ENCODE measurements at regions not wholly inside any gene's neighbourhood (a gene's known extent, or its start where the extent isn't known, plus 50 kb on each side); places are given as distances from the start of the nearest gene placed in this dataset.

DNA sequence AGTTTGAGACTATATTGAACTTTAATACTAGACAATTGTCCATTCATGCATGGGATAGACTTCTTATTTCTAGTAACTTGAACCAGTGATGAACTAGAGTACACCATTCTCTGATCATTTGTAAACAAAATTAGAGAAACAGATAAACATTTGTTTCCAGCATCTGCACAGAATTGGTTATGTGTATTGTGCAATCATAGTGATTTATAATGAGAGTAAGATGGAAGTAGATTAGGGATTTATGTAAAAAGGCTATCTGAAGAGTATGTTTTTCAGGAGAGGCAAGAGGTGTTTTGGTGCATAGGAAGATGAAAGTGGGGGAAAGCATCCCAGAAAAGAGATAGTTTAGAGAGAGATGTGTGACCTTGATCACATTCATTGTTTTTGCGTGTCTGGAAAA is 695.0 kb downstream of the SQOR start:
- Histone ChIP-seq H3K9ac (ENCODE audit: low read length) (no peak overlapping the region), H3K36me3 (replicated peaks; ENCODE audit: insufficient read depth, low read length) (no peaks in the 10 kb centered on the region), H2AFZ (ENCODE audit: low read length) (no peak overlapping the region), H3K4me2 (ENCODE audit: low read depth, low read length) (no peak overlapping the region), H3K27me3 (replicated peaks; ENCODE audit: insufficient read depth, low read length) (no peaks in the 10 kb centered on the region), H3K4me3 (ENCODE audit: low read length) (no peak overlapping the region), H3K27ac (ENCODE audit: low read length) (no peak overlapping the region), H3K79me2 (ENCODE audit: low read length) (no peaks in the 10 kb centered on the region), H3K9me2 (replicated peaks; ENCODE audit: insufficient read depth, low read length) (no peaks in the 10 kb centered on the region), H3F3A (ENCODE audit: insufficient read depth, low read length) (no peaks in the 10 kb centered on the region), H3K4me1 (ENCODE audit: low read length) (no peaks in the 10 kb centered on the region), H3K9me3 (replicated peaks; ENCODE audit: insufficient read depth, low read length) (no peaks in the 10 kb centered on the region), H4K20me1 (ENCODE audit: insufficient read depth, low read length) (no peaks in the 10 kb centered on the region)
- TF ChIP-seq EZH2phosphoT487 (IDR thresholded peaks at IDR 0.05; ENCODE audit: low read length) (no peak), EZH2 (optimal IDR thresholded peaks at IDR 0.05; ENCODE audit: low read depth, low read length) (no peak)
- TF ChIP-seq, protein P1, sequence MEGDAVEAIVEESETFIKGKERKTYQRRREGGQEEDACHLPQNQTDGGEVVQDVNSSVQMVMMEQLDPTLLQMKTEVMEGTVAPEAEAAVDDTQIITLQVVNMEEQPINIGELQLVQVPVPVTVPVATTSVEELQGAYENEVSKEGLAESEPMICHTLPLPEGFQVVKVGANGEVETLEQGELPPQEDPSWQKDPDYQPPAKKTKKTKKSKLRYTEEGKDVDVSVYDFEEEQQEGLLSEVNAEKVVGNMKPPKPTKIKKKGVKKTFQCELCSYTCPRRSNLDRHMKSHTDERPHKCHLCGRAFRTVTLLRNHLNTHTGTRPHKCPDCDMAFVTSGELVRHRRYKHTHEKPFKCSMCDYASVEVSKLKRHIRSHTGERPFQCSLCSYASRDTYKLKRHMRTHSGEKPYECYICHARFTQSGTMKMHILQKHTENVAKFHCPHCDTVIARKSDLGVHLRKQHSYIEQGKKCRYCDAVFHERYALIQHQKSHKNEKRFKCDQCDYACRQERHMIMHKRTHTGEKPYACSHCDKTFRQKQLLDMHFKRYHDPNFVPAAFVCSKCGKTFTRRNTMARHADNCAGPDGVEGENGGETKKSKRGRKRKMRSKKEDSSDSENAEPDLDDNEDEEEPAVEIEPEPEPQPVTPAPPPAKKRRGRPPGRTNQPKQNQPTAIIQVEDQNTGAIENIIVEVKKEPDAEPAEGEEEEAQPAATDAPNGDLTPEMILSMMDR (IDR thresholded peaks at IDR 0.05; ENCODE audit: low read length): no peak
- no peak for DNase-seq

DNA sequence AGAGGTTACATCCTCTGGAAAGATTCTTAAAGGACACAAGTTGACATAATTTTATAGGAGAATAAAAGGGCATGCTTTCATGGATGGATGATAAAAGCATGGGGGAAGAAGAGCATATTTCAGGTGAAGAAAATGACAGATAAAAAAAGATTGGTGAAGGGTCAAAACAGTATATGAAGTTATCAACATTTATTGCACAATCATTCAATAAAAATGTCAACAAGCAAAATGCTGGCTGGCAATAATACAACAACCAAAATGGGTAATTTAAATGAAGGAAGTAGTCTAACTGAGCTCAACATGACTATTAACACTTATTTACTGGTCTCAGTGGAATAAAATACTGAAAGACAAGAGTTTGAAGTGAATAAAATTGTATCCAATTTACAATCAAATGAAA is 696.7 kb downstream of the SQOR start:
- no peak overlapping the region for H3K4me3 ChIP-seq (ENCODE audit: low read length)
- no peaks in the 10 kb centered on the region for H3K36me3 ChIP-seq (replicated peaks; ENCODE audit: insufficient read depth, low read length)
- no peaks in the 10 kb centered on the region for H4K20me1 ChIP-seq (ENCODE audit: insufficient read depth, low read length)
- H3K27me3 ChIP-seq (replicated peaks; ENCODE audit: insufficient read depth, low read length): no peaks in the 10 kb centered on the region
- no peak for DNase-seq
- no peaks in the 10 kb centered on the region for H3K9me2 ChIP-seq (replicated peaks; ENCODE audit: insufficient read depth, low read length)
- H3K9me3 ChIP-seq (replicated peaks; ENCODE audit: insufficient read depth, low read length): no peaks in the 10 kb centered on the region
- H3K27ac ChIP-seq (ENCODE audit: low read length): no peak overlapping the region
- H3K79me2 ChIP-seq (ENCODE audit: low read length): no peaks in the 10 kb centered on the region
- TF ChIP-seq, protein P1 (IDR thresholded peaks at IDR 0.05; ENCODE audit: low read length): no peak
- TF ChIP-seq EZH2 (optimal IDR thresholded peaks at IDR 0.05; ENCODE audit: low read depth, low read length) (no peak), EZH2phosphoT487 (IDR thresholded peaks at IDR 0.05; ENCODE audit: low read length) (no peak)
- H3K9ac ChIP-seq (ENCODE audit: low read length): no peak overlapping the region
- H3F3A ChIP-seq (ENCODE audit: insufficient read depth, low read length): no peaks in the 10 kb centered on the region
- no peak overlapping the region for H3K4me2 ChIP-seq (ENCODE audit: low read depth, low read length)
- H2AFZ ChIP-seq (ENCODE audit: low read length): no peak overlapping the region
- no peaks in the 10 kb centered on the region for H3K4me1 ChIP-seq (ENCODE audit: low read length)

DNA sequence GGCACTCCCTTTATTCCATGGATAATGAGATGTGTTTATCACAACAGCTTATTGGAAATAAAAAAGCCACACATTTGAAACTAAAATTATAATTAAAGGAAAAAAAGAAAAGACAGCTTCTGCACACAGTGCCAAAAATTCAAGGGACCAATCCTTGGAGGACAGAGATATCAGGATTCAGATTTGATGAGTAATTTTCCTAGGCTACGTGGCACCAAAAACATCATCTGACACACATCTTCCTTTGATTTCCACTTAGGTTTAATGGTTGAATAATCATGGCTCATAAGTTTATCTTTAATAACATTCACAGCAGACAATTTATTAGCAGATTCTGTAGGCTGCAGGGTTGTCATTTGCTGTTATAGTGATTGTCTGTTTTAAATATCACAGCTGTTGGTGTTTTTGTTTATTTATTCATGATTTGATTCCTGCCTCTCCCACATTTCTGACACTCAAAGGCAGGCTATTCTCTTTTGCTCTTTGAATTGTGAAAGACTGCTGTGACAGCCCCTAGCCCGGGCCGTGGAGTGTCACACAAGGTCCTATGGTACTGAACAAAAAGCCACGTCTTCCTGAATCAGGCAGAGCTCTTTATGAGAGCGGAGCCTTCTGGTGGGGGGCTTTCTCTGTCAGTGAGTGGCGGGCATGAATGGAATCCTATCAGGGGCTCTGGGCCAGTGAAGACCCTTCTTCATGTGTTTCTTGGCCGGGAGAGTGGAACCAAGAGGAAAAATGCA is 708.5 kb downstream of the SQOR start:
- Histone ChIP-seq H3F3A (ENCODE audit: insufficient read depth, low read length) (0 out of 2 replicates have a peak, but pooled peaks cover 11% of the 10 kb centered on the region), H3K4me1 (ENCODE audit: low read length) (peaks cover 19% of the 10 kb centered on the region), H3K79me2 (ENCODE audit: low read length) (no peaks in the 10 kb centered on the region), H3K4me3 (ENCODE audit: low read length) (no peak overlapping the region), H3K9ac (ENCODE audit: low read length) (no peak overlapping the region), H2AFZ (ENCODE audit: low read length) (no peak overlapping the region), H4K20me1 (ENCODE audit: insufficient read depth, low read length) (no peaks in the 10 kb centered on the region), H3K9me3 (replicated peaks; ENCODE audit: insufficient read depth, low read length) (no peaks in the 10 kb centered on the region), H3K36me3 (replicated peaks; ENCODE audit: insufficient read depth, low read length) (no peaks in the 10 kb centered on the region), H3K27me3 (replicated peaks; ENCODE audit: insufficient read depth, low read length) (no peaks in the 10 kb centered on the region), H3K4me2 (ENCODE audit: low read depth, low read length) (no peak overlapping the region), H3K27ac (ENCODE audit: low read length) (no peak overlapping the region), H3K9me2 (replicated peaks; ENCODE audit: insufficient read depth, low read length) (no peaks in the 10 kb centered on the region)
- no peak for TF ChIP-seq EZH2phosphoT487 (IDR thresholded peaks at IDR 0.05; ENCODE audit: low read length)
- no peak for TF ChIP-seq EZH2 (optimal IDR thresholded peaks at IDR 0.05; ENCODE audit: low read depth, low read length)
- TF ChIP-seq, protein P1 (IDR thresholded peaks at IDR 0.05; ENCODE audit: low read length): no peak
- no peak for DNase-seq

Measured in MM.1S (cell line).